HL-60 (cell line): ENCODE measurements at regions not wholly inside any gene's neighbourhood (a gene's known extent, or its start where the extent isn't known, plus 50 kb on each side); places are given as distances from the start of the nearest gene placed in this dataset.

Experiments used
- DNase-seq, 2 experiments: peaks; one replicate each; pipeline ENCODE4 v3.0.0-alpha.2; 2010 to 2020; ENCODE audit warnings: low read depth in 1 of 2, low spot score in 1 of 2
- H3K27ac ChIP-seq: fragments of 250-450 bp; sonication (Bioruptor Pico); replicated peaks from 2 replicates; pipeline ENCODE4 v1.5.1; 2020; ENCODE audit warnings: mild to moderate bottlenecking, moderate library complexity
- H3K27me3 ChIP-seq: fragments of 250-450 bp; sonication (Bioruptor Pico); 2 replicates; pipeline ENCODE4 v1.5.1; 2021; ENCODE audit warnings: mild to moderate bottlenecking, moderate library complexity; ENCODE audit not compliant: insufficient read depth, poor library complexity, severe bottlenecking
- H3K4me3 ChIP-seq: replicated peaks from 2 replicates; pipeline ENCODE4 v1.5.1; 2011; ENCODE audit warnings: mild to moderate bottlenecking, control low read depth, low read length; ENCODE audit not compliant: insufficient read depth
- GABPA ChIP-seq: IDR thresholded peaks from 2 replicates; pipeline ENCODE4 v1.6.1; 2012; ENCODE audit warnings: low read depth
- POLR2AphosphoS5 ChIP-seq: IDR thresholded peaks from 2 replicates; pipeline ENCODE4 v1.6.1; 2012; ENCODE audit warnings: low read depth
- SPI1 ChIP-seq: IDR thresholded peaks from 2 replicates; pipeline ENCODE4 v1.6.1; 2012; ENCODE audit warnings: low read depth, mild to moderate bottlenecking, borderline replicate concordance
- TF ChIP-seq, protein P1 (sequence below): IDR thresholded peaks from 2 replicates; pipeline ENCODE4 v1.6.1; 2012; ENCODE audit warnings: low read depth; ENCODE audit not compliant: insufficient replicate concordance
- TF ChIP-seq, protein P2 (sequence below): IDR thresholded peaks from one replicate; pipeline ENCODE4 v1.5.1; 2011; ENCODE audit warnings: low read length, control low read depth, inconsistent platforms; ENCODE audit not compliant: insufficient read depth

DNA sequence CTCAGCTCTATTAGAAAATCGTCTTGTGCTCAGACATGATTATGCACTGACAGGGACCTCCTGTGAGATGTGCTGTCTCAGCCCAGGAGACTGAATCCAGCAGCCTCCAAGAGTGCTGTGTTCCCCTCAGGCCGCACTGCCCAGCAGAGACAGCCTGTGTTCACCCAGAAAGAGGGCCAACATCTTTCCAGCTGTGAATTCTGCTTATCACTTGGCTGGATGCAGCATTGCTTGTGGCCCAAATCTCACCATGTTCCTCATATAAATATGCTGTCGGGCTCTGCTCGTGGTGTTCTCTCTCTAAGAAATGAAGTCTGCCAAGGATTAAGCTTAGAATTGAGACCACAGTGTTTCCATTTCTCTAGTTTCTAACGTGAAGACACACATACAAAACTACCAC lies 983.0 kb upstream of the WWC1 start:
- H3K27ac ChIP-seq = no peak overlapping the region
- TF ChIP-seq GABPA (no peak), POLR2AphosphoS5 (no peak), SPI1 (no peak)
- TF ChIP-seq, protein P1, sequence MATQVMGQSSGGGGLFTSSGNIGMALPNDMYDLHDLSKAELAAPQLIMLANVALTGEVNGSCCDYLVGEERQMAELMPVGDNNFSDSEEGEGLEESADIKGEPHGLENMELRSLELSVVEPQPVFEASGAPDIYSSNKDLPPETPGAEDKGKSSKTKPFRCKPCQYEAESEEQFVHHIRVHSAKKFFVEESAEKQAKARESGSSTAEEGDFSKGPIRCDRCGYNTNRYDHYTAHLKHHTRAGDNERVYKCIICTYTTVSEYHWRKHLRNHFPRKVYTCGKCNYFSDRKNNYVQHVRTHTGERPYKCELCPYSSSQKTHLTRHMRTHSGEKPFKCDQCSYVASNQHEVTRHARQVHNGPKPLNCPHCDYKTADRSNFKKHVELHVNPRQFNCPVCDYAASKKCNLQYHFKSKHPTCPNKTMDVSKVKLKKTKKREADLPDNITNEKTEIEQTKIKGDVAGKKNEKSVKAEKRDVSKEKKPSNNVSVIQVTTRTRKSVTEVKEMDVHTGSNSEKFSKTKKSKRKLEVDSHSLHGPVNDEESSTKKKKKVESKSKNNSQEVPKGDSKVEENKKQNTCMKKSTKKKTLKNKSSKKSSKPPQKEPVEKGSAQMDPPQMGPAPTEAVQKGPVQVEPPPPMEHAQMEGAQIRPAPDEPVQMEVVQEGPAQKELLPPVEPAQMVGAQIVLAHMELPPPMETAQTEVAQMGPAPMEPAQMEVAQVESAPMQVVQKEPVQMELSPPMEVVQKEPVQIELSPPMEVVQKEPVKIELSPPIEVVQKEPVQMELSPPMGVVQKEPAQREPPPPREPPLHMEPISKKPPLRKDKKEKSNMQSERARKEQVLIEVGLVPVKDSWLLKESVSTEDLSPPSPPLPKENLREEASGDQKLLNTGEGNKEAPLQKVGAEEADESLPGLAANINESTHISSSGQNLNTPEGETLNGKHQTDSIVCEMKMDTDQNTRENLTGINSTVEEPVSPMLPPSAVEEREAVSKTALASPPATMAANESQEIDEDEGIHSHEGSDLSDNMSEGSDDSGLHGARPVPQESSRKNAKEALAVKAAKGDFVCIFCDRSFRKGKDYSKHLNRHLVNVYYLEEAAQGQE = no peak
- TF ChIP-seq, protein P2, sequence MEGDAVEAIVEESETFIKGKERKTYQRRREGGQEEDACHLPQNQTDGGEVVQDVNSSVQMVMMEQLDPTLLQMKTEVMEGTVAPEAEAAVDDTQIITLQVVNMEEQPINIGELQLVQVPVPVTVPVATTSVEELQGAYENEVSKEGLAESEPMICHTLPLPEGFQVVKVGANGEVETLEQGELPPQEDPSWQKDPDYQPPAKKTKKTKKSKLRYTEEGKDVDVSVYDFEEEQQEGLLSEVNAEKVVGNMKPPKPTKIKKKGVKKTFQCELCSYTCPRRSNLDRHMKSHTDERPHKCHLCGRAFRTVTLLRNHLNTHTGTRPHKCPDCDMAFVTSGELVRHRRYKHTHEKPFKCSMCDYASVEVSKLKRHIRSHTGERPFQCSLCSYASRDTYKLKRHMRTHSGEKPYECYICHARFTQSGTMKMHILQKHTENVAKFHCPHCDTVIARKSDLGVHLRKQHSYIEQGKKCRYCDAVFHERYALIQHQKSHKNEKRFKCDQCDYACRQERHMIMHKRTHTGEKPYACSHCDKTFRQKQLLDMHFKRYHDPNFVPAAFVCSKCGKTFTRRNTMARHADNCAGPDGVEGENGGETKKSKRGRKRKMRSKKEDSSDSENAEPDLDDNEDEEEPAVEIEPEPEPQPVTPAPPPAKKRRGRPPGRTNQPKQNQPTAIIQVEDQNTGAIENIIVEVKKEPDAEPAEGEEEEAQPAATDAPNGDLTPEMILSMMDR = no peak
- no peak for DNase-seq
- H3K4me3 ChIP-seq = no peak overlapping the region
- peaks cover 3% of the 10 kb centered on the region for H3K27me3 ChIP-seq

DNA sequence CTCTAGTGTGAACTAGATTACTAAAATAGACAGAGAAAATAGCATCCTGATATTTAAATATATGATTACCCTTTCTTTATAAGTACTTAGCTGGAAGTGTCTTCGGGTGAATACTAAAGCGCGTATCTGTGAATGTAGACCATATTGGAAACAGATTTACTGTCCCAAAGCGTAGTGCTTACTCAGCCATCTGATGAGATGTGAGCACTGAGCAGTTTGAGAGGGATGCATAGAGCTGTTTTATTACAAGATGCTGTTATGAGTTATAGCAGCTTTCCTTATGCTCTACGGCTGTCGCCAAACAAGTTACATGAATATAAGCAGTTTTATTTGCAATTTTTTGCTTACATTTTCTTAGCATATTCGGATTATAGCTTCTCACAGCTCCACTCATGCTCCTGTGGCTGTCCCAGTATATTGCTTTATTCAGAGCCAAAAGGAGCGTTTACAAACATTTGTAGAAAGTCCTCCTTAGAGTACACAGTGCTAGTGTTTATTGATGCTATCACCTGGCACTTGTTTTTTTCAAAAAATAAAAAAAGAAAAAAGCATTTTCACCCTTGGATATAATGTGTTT lies 981.4 kb upstream of the WWC1 start:
- Histone ChIP-seq H3K4me3 (no peak overlapping the region), H3K27ac (no peak overlapping the region), H3K27me3 (no peaks in the 10 kb centered on the region)
- no peak for TF ChIP-seq GABPA
- no peak for TF ChIP-seq POLR2AphosphoS5
- TF ChIP-seq SPI1 = no peak
- TF ChIP-seq, protein P2 = no peak
- TF ChIP-seq, protein P1 = no peak
- no peak for DNase-seq

DNA sequence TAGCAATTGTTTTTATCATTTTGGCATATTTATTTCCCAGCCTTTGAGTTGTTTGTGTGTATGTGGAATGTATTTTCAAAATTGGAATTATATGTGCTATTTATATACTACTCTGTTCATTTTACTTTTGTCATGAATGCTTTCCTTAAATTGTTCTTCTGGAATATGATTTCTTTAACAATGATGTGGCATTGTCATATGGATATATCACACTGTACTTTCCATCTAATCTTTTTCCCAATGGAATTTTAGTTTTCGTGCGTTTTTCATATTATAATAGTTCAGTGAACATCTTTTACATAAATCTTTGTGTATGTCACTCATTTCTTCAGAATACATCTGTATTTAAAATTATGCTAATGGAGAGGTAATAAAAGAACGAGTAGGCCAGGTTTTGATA lies 980.1 kb upstream of the WWC1 start:
- no peak for TF ChIP-seq POLR2AphosphoS5
- TF ChIP-seq, protein P2 = no peak
- TF ChIP-seq GABPA = no peak
- no peak for TF ChIP-seq SPI1
- TF ChIP-seq, protein P1 = no peak
- H3K27me3 ChIP-seq = no peaks in the 10 kb centered on the region
- no peak overlapping the region for H3K4me3 ChIP-seq
- H3K27ac ChIP-seq = no peak overlapping the region
- no peak for DNase-seq
